GM21619 (cell line): ENCODE measurements at regions not wholly inside any gene's neighbourhood (a gene's known extent, or its start where the extent isn't known, plus 50 kb on each side); places are given as distances from the start of the nearest gene placed in this dataset.

ENCODE experiments used
- ATAC-seq: cut with Tn5 transposase; IDR thresholded peaks from one replicate; pipeline ENCODE4 v1.9.1; 2021; ENCODE audit not compliant: unreplicated experiment

DNA sequence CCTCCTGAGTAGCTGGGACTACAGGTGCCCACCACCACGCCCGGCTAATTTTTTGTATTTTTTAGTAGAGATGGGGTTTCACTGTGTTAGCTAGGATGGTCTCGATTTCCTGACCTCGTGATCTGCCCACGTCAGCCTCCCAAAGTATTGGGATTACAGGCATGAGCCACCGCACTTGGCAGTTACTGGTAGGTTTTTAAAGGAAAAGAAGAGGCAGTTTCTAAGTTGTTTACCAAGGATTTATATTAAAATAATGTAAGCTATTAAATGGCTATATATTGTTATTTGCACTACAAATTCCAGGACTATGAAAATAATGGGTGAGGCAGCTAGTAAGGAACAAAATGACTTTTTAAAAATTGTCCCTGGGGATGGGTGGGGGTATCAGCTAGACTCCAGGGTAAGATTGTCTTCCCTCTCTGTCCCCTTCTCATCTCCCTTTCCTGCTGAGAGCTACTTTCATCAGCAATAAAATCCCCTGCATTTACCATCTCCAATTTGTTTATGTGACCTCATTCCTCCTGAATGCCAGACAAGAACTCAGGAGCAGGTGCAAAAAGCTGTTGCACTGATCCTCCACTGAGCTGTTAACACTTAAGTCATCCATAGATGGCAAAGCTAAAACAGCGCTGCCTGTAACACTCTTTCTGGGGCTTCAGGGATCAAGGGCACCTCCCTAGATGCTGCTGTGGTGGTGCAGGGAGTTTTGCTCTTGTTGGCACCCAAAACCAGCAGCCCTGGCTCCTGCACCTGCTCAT, 165.2 kb downstream of the ZPLD1 start:
- ATAC-seq, result no peak

GRCh38 chr3:102605153-102605552, 170.3 kb downstream of the ZPLD1 start:
- no peak for ATAC-seq

- ATAC-seq, result no peak
Observed at GRCh38 chr3:102608875-102609274, 174.1 kb downstream of the ZPLD1 start.

DNA sequence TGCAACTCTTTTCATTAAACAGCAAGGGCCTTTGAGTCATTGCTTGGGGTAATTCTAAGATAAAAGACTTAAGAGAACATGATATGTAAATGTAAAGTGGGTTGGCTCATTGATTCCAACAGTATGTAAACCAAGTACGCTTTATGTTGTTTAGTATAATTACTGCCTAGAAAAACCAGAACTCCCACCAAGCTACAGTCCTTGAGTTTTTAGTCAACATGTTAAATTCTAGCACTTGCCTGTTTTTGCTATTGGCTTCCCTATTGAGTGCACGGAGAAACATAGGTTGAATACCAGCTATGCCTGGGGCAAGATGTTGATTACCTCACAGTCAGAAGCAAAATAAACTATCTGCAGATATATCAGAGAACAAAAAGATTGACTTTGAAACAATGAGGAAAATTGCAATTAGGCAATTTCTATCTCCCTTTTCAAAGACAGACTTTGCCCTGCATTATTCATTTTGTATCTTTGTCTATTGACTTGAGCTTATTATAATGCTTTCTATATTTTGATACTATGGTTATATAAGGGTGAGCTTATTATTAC, 179.3 kb downstream of the ZPLD1 start:
- ATAC-seq, result no peak

- no peak for ATAC-seq
Observed at GRCh38 chr3:102614585-102614984, 179.8 kb downstream of the ZPLD1 start.

DNA sequence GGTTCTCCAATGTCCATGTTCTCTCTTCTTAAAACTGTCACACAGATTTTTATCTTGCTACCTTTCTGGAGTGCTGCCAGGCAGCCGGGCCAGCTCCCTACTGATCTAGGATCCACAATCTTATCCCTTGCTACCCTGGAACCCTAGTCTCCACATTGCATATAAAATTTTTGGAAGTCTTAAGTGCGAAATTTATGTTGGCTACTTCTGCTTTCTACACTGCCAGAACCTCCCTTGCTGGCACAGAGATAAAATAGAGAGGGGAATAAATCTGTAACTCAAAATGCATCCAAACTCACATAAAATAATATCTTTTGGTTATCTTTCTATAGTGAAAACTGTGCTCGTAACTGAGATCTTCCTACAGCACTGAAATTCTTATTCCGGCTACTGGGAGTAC, 182.6 kb downstream of the ZPLD1 start:
- ATAC-seq, result no peak

DNA sequence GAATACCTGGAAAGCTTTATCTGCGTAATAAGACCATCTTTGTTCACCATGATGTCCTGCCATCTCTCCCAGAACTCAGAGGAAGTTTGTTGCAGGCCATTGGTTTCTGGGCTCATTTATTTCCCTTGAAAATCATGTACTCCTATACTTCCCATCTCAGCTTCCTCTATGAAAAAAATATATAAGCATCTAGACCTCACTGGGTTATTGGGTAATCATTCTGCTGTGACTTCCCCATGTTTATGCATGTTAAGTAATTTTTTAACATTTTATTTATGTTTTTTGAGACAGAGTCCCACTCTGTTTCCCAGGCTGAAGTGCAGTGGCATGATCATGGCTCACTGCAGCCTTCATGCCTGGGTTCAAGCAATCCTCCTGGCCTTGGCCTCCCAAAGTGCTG, 184.5 kb downstream of the ZPLD1 start:
- ATAC-seq, result no peak

DNA sequence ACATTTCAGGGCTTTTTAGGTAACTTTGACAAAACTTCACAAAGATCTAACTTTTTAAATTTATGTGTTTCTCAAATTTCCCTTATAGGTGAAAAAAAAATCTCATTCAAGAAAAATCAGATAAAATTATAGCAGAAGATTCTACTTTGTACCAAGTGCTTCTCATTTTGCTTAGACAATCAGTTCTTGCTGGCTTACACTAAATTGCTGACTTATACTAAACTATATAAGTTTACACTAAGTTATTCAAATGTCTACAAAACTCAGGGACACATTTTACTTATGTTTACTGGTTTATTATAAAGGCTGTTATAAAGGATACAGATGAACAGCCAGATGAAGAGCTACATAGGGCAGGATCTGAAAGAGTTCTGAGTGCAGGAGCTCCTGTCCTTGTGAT, 195.1 kb downstream of the ZPLD1 start:
- no peak for ATAC-seq

DNA sequence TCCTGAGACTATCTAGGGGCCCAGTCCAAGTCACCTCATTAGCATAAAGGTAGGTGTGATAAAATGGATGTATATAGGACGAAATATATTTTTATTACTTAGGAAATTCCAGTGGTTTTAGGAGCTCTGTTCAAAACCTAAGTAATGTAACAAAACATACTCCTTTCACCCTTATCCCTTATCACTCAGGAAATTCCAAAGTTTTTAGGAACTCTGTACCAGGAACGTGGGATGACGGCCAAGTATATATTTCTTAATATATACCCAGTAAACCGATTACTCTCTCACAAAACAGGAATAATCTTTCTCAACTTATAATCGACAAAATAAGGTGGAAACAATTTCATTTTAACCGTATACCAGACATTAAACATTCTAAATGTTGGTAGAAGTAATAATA, 195.7 kb downstream of the ZPLD1 start:
- ATAC-seq, result no peak

DNA sequence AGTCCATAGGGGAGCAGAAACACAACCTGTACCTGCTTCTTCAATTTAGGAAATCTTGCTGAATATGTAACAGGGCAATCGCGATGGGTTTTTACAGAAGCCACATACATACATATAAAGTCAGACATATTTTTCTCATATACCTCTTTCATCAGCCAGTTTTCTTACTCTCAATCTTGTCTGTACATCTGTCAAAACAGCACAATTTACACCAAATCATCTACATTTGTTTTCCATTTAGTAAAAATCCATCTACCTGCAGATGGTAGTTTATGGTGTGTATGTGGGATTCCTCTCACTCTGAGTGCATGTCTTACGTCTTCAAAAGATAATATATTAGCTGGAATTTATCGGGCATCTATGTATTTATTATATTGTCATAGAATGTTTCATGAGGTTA, 208.7 kb downstream of the ZPLD1 start:
- no peak for ATAC-seq

- ATAC-seq, result no peak
Observed at GRCh38 chr3:102646557-102646956, 211.7 kb downstream of the ZPLD1 start.

GRCh38 chr3:102660653-102661052, 225.8 kb downstream of the ZPLD1 start:
- ATAC-seq, result no peak

GRCh38 chr3:102661707-102662497, 227.1 kb downstream of the ZPLD1 start:
- no peak for ATAC-seq

GRCh38 chr3:102662498-102662772, 227.6 kb downstream of the ZPLD1 start:
- no peak for ATAC-seq

DNA sequence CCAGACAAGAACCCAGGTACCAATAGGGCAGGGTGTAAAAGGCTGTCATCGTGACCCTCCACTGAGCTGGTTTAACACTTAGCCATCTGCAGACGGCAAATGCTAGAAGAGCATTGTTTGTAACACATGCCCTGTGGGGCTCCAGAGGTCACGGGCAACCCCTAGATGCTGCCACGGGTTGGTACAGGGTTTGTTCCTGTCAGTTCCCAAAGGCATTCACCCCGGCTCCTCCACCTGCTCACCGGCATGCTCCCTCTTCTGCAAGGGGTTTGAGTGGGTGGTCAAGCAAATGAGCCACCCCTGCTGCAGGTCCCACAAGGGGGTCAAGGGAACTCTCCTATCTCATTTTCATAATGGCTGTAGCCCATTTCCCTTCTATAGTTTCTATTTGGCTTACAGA, 229.3 kb downstream of the ZPLD1 start:
- ATAC-seq, result no peak

DNA sequence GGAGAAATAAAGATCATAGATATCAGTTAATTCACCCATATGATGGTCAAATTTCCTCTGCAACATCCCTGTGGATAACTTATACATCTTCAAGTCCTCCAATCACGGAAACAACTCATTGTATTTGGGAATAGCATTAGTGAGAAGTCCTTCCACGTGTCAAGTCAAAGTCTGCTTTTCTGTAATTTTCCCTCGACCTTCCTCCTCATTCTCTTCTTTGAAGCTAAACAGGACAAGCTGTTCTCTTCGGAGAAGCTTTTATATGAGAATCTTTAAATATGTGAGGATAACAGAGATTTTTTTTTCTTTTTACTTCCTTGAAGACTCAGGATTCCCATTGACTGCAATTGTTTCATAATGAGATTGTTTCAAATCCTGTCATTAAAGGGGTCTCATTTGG, 230.4 kb downstream of the ZPLD1 start:
- no peak for ATAC-seq

GRCh38 chr3:102668247-102668646, 233.4 kb downstream of the ZPLD1 start:
- ATAC-seq, result no peak

- no peak for ATAC-seq
Observed at GRCh38 chr3:102670986-102671385, 236.2 kb downstream of the ZPLD1 start.

GRCh38 chr3:102672305-102672704, 237.5 kb downstream of the ZPLD1 start:
- ATAC-seq, result no peak

DNA sequence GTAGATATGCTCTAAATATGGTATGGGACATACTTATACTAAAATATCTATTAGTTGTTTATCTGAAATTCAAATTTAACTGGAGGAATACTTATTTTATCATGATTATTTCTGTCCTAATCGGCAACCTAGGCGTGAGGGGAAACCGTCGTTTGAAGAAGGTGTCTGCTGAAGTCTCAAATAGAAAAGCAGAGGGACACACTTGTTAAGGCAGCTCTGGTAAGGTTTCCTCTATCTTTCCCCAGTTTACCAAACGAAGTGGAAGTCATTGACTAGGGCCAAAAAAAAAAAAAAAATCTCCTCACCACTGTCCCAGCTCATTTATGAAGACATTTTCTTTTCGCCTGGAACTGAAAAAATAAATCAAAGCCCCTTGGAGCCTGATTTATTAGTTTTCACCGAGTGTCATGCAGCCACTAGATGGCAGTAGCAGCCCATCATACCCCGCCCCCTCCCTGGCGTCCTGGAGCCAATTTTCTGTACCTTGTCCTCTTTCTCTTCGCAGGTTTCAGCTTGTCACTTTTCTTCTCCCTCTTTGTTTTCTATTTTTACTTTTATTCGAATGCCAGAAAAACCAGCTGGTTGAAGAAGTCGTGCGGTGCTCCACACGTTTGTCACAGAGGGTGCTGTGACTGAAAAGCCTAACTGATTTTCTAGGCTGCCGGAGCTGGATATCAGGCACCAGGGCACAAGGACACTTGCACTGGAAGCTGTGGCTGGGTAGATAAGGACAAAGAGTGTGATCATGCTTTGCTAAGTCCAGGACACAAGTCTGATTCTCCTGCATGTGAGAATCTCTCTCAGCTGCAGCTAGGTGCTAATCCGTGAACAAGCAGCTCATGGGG, 238.7 kb downstream of the ZPLD1 start:
- ATAC-seq, result peak; percentile 84

DNA sequence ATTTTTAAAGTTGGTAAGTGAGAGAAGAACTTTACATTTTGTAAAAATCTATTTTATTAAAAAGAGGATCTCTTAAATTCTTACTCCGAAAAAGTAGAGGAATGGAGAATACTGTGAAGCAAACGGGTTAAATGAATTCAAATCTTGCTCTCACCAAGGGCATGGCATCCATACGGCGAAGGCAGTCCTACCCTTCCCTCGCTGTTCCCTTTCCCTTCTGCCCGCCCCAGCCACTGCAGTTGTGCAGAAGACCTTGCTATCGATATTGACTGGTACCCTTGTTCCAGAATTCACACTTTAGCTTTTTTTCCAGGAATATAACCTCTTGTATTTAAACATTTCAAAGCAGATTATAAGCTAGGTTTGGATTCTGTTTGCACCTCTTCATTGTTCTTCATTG, 239.5 kb downstream of the ZPLD1 start:
- no peak for ATAC-seq

DNA sequence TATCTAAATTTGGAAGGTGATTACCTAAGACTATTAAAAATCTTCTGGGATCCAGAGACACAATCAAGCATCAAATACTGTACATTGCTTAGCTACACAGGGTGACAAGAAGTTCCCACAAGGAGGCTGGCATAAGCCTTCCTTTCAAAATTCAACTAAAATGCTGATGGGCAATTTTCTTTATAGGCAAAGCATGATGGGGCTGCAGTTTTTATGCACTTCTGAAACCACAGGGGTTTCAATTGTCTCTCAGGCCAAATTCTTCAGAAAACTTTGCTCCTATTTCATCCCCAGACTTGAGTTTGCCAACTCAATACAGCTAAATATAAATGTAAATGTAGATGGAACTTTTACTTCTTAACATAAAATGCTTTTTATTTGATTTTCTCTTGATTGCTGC, 241.6 kb downstream of the ZPLD1 start:
- ATAC-seq, result no peak
